ENCODE measurements at regions not wholly inside any gene's neighbourhood (a gene's known extent, or its start where the extent isn't known, plus 50 kb on each side); places are given as distances from the start of the nearest gene placed in this dataset.

- TF ChIP-seq, protein P1, sequence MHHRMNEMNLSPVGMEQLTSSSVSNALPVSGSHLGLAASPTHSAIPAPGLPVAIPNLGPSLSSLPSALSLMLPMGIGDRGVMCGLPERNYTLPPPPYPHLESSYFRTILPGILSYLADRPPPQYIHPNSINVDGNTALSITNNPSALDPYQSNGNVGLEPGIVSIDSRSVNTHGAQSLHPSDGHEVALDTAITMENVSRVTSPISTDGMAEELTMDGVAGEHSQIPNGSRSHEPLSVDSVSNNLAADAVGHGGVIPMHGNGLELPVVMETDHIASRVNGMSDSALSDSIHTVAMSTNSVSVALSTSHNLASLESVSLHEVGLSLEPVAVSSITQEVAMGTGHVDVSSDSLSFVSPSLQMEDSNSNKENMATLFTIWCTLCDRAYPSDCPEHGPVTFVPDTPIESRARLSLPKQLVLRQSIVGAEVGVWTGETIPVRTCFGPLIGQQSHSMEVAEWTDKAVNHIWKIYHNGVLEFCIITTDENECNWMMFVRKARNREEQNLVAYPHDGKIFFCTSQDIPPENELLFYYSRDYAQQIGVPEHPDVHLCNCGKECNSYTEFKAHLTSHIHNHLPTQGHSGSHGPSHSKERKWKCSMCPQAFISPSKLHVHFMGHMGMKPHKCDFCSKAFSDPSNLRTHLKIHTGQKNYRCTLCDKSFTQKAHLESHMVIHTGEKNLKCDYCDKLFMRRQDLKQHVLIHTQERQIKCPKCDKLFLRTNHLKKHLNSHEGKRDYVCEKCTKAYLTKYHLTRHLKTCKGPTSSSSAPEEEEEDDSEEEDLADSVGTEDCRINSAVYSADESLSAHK (CRISPR knock-in tag; IDR thresholded peaks at IDR 0.05; ENCODE audit: borderline replicate concordance) = no peak
- TF ChIP-seq ZNF646 (CRISPR knock-in tag; IDR thresholded peaks at IDR 0.05) (no peak), MTF2 (CRISPR knock-in tag; IDR thresholded peaks at IDR 0.05; ENCODE audit: borderline replicate concordance) (no peak), ZBTB1 (CRISPR knock-in tag; IDR thresholded peaks at IDR 0.05; ENCODE audit: borderline replicate concordance) (no peak), PLSCR1 (CRISPR knock-in tag; IDR thresholded peaks at IDR 0.05; ENCODE audit: borderline replicate concordance) (no peak), ETV5 (CRISPR knock-in tag; IDR thresholded peaks at IDR 0.05; ENCODE audit: borderline replicate concordance) (no peak), ZNF549 (CRISPR knock-in tag; IDR thresholded peaks at IDR 0.05) (no peak), REL (CRISPR knock-in tag; conservative IDR thresholded peaks at IDR 0.05) (no peak)
- TF ChIP-seq, protein P2, sequence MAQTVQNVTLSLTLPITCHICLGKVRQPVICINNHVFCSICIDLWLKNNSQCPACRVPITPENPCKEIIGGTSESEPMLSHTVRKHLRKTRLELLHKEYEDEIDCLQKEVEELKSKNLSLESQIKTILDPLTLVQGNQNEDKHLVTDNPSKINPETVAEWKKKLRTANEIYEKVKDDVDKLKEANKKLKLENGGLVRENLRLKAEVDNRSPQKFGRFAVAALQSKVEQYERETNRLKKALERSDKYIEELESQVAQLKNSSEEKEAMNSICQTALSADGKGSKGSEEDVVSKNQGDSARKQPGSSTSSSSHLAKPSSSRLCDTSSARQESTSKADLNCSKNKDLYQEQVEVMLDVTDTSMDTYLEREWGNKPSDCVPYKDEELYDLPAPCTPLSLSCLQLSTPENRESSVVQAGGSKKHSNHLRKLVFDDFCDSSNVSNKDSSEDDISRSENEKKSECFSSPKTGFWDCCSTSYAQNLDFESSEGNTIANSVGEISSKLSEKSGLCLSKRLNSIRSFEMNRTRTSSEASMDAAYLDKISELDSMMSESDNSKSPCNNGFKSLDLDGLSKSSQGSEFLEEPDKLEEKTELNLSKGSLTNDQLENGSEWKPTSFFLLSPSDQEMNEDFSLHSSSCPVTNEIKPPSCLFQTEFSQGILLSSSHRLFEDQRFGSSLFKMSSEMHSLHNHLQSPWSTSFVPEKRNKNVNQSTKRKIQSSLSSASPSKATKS (CRISPR knock-in tag; IDR thresholded peaks at IDR 0.05) = no peak
Observed at GRCh38 chr2:221167561-221167960, 404.5 kb downstream of the EPHA4 start (continued).
